Adipocyte (in vitro differentiated cells): ENCODE measurements at regions not wholly inside any gene's neighbourhood (a gene's known extent, or its start where the extent isn't known, plus 50 kb on each side); places are given as distances from the start of the nearest gene placed in this dataset.
A peak's percentile ranks its signal among the peaks of the same experiment; 100 is the strongest.
"Not testable (repeated sequence)": the region's sequence is repeated elsewhere in the genome, so short reads cannot be mapped to it uniquely, and the experiment has no call there.

Experiments used
- DNase-seq: peaks from one replicate; pipeline ENCODE4 v3.0.0-alpha.2; 2015; ENCODE audit warnings: low read depth
- H3K27me3 ChIP-seq: replicated peaks from 2 replicates; pipeline ENCODE4 v1.7.0; 2013; ENCODE audit warnings: mild to moderate bottlenecking, low read length, moderate library complexity; ENCODE audit not compliant: control insufficient read depth, insufficient read depth
- H3K36me3 ChIP-seq: 2 replicates; pipeline ENCODE4 v1.7.0; 2013; ENCODE audit warnings: low read length, mild to moderate bottlenecking, moderate library complexity; ENCODE audit not compliant: control insufficient read depth, insufficient read depth, severe bottlenecking
- H3K4me1 ChIP-seq: 2 replicates; pipeline ENCODE4 v1.7.0; 2013; ENCODE audit warnings: mild to moderate bottlenecking, low read length, moderate library complexity; ENCODE audit not compliant: control insufficient read depth, insufficient read depth
- H3K4me3 ChIP-seq: 2 replicates; pipeline ENCODE4 v1.7.0; 2013; ENCODE audit warnings: mild to moderate bottlenecking, low read length, moderate library complexity
- H3K9ac ChIP-seq: 2 replicates; pipeline ENCODE4 v1.7.0; 2013; ENCODE audit warnings: mild to moderate bottlenecking, low read length, moderate library complexity
- H3K9me3 ChIP-seq: 2 replicates; pipeline ENCODE4 v1.7.0; 2013; ENCODE audit warnings: mild to moderate bottlenecking, low read length, moderate library complexity; ENCODE audit not compliant: control insufficient read depth

DNA sequence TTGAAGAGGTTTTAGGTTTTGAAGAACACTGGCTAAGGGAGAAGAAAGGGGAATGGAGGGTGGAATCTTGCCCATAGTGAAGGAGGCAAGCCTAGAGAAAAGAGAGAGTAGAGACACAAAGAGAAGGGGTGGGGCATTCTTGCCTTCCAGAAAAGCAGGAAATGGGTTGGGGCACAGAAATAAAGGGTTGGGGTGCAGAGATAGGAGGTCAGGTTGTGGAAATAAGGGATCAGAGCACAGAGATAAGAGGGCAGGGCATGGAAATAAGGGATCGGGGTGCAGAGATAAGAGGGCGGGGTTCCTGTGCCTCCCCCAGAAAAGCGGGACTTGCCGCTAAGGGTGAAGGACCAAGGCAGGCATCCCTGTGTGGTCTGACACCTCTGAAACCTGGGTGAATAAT lies 69.9 kb downstream of the ALG1L2 start:
- H3K4me1 ChIP-seq, H3K4me3 ChIP-seq, H3K36me3 ChIP-seq, H3K9me3 ChIP-seq, H3K9ac ChIP-seq, DNase-seq, H3K27me3 ChIP-seq: not testable (repeated sequence)

DNA sequence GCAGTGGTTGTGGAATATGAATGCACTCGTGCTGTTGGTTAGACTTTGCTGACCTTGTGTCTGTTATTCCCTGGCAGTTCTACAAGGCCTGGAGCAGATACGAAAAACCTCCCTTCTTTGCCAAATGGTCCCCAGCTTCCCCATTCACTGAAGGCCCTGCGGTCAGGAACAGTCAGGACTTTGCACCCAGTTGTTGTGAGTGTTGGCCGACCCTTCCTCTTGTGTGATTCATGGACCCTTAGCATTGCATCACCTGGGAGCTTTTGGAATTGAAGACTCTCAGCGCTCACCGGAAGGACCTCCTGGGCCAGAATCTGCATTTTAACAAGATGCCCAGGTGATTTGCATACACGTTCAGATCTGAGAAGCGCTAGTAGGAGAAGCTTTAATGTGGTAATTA lies 71.6 kb downstream of the ALG1L2 start:
- not testable (repeated sequence) for H3K4me1 ChIP-seq, H3K27me3 ChIP-seq, H3K4me3 ChIP-seq, DNase-seq, H3K36me3 ChIP-seq, H3K9ac ChIP-seq, H3K9me3 ChIP-seq

DNA sequence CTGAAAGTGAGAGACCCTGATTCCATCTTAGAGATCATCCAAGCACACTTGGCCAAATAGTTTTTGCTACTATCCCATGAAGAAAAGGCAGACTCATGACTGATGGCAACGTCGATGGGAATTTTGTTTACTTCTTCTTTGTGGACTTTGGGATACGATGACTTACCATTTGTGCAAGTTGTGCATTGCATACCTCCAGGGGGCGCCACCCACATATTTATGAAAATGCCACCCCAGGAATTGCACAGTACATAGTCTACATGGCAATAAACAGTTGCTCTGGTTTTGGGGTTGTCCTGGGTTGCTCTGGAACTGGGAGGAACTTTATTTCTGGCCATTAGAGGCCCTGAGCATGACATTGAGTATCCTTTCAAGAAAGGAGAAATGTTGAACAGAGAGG lies 73.8 kb downstream of the ALG1L2 start:
- not testable (repeated sequence) for H3K9me3 ChIP-seq, H3K9ac ChIP-seq, H3K4me3 ChIP-seq, DNase-seq, H3K4me1 ChIP-seq, H3K36me3 ChIP-seq, H3K27me3 ChIP-seq

DNA sequence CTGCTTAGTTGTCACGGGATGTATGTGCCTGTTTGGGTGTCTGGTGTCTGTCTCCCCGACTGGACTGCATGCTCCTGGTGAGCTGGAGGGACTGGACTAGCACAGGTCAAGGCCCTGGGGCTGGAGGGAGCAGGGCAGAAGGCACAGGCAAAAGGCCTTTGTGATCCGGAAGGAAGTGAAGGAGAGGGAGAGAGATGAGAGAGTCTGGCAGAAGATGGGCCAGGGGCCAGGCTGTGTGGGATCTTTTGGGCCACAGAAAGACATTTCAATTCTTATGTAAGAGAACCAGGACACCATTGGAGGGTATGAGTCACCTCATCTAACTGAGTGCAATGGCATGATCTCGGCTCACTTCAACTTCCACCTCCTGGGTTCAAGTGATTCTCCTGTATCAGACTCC lies 85.2 kb downstream of the ALG1L2 start:
- H3K36me3 ChIP-seq, DNase-seq, H3K4me3 ChIP-seq: not testable (repeated sequence)

DNA sequence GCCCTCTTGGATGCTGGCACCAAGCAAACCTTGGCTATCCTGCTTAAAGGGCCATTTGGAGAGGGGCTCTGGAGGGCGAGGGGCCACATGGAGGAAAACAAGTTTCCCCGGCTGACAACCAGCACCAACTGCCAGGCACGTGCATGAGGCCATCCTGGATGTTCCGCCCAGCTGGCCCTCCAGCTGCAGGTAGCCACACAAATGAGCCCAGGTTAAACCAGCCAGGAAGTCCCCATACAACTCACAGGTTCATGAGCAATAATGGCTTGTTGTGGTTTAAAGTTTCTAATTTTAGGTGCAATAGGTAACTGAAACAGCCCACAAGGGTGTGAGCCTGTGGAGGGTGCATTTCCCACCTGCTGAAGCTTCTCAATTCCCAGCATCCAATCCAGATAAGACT lies 93.6 kb downstream of the ALG1L2 start:
- not testable (repeated sequence) for H3K4me1 ChIP-seq, DNase-seq

More for the DNA sequence above, 85.2 kb downstream of the ALG1L2 start:
- not testable (repeated sequence) for H3K27me3 ChIP-seq, H3K4me1 ChIP-seq, H3K9ac ChIP-seq, H3K9me3 ChIP-seq

DNA sequence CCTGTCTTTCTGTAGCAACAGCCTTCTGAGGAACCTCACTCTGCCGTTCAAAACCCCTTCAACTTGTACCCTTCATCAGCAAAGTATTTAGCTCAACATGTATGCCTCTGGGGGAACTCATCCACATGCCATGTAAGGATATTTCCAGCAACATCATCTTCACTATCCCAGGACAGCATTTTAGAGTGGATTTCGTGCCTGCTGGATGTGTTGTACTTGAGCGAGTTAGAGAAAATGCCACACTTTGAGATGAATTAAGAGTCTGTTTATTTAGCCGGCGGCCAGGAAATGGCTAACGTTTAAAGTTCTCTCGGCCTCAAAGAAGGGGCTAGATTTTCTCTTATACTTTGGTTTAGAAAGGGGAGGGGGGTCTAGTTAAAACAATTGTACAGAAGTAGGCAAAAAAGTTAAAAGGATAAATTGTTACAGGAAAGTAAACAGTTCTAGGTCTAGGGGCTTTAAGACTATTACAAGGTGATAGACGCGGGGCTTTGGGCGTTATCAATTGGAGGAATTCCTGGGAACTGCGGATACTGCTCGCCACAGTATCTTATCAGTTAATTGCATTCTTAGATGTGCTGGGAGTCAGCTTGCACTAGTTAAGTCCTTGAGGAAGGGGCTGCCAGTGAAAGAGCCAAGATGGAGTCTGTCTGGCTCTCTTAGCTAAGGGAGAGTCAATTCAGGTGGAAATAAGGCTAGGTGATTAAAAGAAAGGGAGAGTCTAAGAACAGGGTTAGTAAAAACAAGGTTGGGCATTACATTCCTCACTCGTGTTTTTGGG lies 95.0 kb downstream of the ALG1L2 start:
- not testable (repeated sequence) for H3K9me3 ChIP-seq, H3K27me3 ChIP-seq, DNase-seq, H3K4me1 ChIP-seq, H3K9ac ChIP-seq, H3K36me3 ChIP-seq, H3K4me3 ChIP-seq

More for the DNA sequence above, 93.6 kb downstream of the ALG1L2 start:
- H3K4me3 ChIP-seq, H3K9ac ChIP-seq, H3K36me3 ChIP-seq, H3K9me3 ChIP-seq, H3K27me3 ChIP-seq: not testable (repeated sequence)

DNA sequence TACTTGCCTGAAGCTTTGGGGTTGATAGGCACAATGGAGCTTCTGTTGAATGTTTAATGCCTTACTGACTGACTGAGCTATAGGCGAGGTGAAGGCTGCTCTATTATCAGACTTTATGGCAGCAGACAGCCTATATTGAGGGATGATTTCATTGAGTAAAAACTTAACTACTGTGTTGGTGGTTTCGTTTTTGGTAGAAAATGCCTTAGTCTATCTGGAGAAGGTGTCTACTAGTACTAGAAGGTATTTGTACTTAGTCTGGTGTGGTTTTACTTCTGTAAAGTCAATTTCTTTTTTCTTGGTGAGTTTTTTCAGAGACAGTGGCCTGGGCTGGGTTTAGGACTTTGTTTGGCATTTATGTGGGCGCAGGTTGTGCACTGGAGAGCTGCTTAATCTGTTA lies 97.2 kb downstream of the ALG1L2 start:
- not testable (repeated sequence) for H3K4me3 ChIP-seq, H3K9me3 ChIP-seq, H3K27me3 ChIP-seq, DNase-seq, H3K36me3 ChIP-seq, H3K9ac ChIP-seq, H3K4me1 ChIP-seq

DNA sequence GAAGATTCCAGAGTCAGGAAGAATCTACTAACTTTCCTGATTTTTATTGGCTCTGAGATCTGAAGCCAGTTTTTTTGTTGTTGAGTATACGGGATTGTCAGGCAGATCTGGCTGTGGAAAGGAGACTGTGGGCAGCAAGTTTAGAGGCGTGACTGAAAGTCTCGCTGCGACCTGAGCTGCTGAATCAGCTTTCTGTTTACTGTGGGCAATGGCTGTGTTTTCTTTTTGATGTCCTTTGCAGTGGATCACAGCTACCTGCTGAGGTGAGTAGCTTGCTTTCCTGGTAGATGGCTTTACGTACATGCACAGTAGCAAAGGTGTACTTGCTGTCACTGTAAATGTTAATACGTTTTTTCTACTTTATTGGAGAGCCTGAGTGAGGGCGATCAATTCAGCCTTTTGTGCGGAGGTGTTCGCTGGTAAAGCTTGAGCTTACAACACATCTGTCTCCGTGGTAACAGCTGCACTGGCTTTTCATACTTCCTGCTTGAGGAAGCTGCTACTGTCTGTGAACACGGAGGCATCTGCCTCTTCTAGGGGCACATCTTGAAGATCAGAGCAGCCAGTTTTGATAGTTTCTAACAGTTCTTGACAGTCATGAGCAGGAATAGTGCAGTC lies 97.8 kb downstream of the ALG1L2 start:
- not testable (repeated sequence) for H3K9me3 ChIP-seq, H3K36me3 ChIP-seq, H3K9ac ChIP-seq, H3K27me3 ChIP-seq, H3K4me1 ChIP-seq
- DNase-seq, result peak; percentile 2
- peak overlapping the region; percentile 46 for H3K4me3 ChIP-seq

DNA sequence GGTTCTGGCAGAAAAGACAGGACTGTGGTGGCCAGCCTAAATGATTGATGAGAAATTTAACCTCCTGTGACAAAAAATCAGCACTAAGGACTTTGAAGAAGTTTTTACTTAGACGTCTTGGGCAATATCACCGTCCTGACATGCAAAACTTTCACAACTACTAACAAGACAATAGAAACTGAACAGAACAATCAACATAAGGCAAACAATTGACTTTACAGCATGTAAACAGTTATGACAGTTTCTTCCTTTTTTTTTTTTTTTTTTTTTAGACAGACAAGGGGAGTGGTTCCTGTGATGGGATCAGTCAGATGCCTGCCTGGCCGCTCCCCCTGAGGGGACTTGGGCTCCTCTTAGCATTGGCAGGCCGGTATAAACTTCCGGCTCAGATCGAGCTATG lies 100.8 kb downstream of the ALG1L2 start:
- not testable (repeated sequence) for H3K9me3 ChIP-seq

DNA sequence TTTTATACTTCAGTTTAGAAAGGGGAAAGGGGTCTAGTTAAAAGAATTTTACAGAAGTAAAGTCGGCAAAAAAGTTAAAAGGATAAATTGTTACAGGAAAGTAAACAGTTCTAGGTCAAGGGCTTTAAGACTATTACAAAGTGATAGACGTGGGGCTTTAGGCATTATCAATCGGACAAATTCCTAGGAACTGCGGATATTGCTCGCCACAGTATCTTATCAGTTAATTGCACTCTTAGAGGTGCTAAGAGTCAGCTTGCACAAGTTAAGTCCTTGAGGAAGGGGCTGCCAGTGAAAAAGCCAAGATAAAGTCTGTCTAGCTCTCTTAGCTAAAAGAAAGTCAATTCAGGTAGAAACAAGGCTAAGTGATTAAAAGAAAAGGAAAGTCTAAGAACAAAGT lies 102.1 kb downstream of the ALG1L2 start:
- H3K36me3 ChIP-seq, H3K9ac ChIP-seq, H3K9me3 ChIP-seq, H3K27me3 ChIP-seq, H3K4me3 ChIP-seq, DNase-seq, H3K4me1 ChIP-seq: not testable (repeated sequence)

More for the DNA sequence above, 100.8 kb downstream of the ALG1L2 start:
- H3K4me1 ChIP-seq, H3K9ac ChIP-seq, H3K36me3 ChIP-seq, H3K27me3 ChIP-seq, DNase-seq, H3K4me3 ChIP-seq: not testable (repeated sequence)

DNA sequence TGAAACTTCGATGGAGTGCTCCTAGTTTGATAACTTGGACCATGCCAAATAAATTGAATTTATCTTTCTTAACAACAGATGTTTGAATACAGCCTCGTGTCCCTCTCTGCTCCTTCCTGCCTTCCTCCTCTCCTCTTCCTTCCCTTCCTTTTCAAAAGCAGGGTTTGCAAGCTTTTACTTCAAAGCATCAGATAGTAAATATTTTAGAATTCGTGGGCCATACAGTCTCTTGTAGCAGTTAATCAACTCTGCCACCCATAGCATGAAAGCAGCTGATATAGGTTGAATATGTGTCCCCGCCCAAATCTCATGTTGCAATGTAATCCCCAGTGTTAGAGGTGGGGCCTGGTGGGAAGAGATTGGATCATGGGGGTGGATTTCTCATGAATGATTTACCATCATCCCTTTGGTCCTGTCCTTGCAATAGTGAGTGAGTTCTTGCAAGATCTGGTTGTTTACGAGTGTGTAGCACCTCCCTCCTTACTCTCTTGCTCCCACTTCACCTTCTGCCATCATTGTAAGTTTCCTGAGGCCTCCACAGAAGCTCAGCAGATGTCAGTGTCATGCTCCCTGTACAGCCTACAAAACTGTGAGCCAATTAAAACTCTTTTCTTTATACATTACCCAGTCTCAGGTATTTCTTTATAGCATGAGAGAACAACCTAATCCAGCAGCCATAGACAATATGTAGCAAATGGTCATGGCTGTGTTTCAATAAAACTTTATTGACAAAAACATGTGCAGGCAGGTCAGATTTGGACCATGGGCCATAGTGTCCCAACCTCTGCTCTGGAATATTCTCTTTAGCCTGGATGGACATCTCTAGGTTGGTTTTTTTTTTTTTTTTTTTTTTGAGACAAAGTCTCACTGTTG lies 102.8 kb downstream of the ALG1L2 start:
- not testable (repeated sequence) for H3K9me3 ChIP-seq, DNase-seq, H3K27me3 ChIP-seq, H3K36me3 ChIP-seq, H3K4me1 ChIP-seq, H3K4me3 ChIP-seq, H3K9ac ChIP-seq
